CD4-positive, alpha-beta T cell treated with Interleukin-4 for 1 hour (primary cell): ENCODE measurements at regions not wholly inside any gene's neighbourhood (a gene's known extent, or its start where the extent isn't known, plus 50 kb on each side); places are given as distances from the start of the nearest gene placed in this dataset.
A peak's percentile ranks its signal among the peaks of the same experiment; 100 is the strongest.
"Not testable (repeated sequence)": the region's sequence is repeated elsewhere in the genome, so short reads cannot be mapped to it uniquely, and the experiment has no call there.

Experiments used
- DNase-seq, 2 donors: peaks; one replicate each; pipeline ENCODE4 v3.0.0-alpha.2; 2020 to 2022

DNA sequence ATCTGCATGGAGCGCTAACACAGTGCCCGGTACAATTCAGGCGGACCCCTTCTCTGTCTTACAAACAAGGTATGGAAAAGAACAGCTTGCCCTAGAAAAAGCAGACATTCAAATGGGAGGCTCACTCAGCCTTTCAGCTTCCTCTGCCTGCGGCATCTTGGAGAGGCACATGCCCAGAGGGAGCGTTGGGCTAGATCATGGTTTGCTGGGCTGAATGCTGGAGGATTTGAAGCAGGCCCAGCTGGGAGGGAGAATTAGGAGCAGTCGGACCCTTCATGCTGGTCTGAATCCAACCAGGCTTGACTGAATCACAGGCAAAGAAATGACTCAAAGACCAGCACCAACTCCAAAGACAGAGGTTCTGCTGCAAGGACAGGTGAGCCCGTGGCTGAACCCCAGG lies 286.7 kb upstream of the FRG1 start:
- DNase-seq = not testable (repeated sequence)

DNA sequence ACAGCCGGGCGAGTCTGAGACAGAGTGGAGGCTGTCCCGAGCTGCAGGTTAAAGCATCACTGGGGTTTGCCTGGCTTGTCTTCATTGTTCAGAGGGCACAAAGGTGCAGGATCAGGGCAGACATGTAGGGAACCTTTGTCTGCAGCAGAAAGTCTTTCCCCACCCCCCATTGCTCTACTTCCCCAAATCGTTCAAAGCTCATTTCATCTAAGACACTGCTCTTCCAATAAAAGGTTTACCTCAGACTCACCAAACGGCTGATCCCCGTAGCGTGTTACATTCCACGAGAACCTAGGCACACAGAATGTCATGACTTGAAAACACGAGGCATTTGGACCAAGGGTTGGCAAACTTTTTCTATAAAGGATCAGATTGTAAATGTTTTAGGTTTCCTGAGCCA lies 286.3 kb upstream of the FRG1 start:
- DNase-seq = not testable (repeated sequence)

DNA sequence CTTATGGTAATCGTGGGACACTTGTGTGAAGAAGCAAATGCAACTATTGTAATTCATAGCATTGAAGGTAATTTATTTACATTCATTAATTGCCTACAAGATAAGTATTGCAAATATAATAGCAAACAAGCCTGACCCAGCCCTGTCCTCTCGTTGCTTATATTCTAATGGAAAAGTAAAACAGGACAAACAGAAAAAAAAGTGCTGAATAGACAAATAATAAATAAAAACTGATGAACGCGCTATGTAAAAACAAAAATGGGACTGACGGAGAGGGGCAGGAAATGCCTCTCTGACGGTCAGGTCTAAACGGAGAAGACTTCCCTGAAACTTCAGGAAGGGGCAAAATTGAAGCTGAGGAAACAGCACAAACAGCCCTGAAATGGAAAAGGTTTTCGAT lies 284.9 kb upstream of the FRG1 start:
- DNase-seq = not testable (repeated sequence)

DNA sequence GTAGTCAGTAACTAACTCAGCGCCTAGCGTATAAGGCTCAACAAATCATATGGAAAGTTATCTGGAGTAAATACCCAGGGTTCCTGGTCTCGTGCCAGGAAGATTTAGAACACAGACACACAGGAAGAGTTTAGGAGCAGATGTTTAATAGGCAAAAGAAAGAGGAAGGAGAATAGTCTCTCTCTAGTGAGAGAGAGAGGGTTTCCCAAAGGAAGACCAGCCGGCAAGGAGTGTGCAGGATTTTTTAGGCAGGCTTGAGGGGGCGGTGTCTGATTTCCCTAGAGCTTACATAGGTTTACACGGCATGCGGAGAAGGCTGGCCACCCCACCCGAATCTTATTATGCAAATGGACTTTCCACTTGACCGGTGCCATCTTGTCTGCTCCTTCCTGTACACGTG lies 284.0 kb upstream of the FRG1 start:
- no peak for DNase-seq

DNA sequence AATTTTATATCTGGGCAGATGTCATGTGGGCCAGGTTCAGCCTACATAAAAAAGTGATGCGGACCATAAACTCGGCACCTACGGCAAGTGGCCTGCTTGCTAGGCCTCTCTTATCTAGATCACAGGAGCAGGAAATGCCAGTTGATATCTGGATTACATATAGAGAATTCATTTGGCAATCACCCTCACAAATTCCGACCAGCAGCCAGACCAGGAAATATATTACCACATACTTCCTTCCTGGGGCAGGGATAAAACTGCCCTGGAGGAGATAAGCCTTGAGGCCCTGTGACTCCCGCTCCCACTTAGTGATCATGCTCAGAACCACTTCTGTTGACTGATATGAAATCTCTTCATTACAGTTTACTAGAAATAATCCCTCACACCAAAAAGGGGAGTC lies 282.4 kb upstream of the FRG1 start:
- DNase-seq = not testable (repeated sequence)

DNA sequence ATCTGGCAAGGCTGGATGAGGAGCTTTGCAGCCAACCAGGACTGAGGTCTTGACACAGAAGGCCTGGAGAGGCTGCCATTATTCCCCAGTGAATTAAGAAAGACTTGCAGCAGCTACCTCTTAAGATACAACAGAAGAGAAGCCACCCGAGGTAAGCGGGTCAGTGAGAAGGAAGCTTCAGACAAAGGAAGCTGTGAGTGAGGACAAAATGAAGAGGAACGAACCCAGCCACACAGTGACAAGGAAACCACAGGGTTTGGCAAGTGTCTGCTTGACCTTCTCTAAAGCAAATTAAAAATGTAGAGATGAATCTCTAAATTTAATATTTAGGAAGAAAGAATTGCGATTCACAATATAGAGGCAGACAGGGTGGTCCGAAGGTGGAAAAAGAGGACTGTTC lies 281.8 kb upstream of the FRG1 start:
- DNase-seq = peak in 1 of 2 donors; percentile 43

DNA sequence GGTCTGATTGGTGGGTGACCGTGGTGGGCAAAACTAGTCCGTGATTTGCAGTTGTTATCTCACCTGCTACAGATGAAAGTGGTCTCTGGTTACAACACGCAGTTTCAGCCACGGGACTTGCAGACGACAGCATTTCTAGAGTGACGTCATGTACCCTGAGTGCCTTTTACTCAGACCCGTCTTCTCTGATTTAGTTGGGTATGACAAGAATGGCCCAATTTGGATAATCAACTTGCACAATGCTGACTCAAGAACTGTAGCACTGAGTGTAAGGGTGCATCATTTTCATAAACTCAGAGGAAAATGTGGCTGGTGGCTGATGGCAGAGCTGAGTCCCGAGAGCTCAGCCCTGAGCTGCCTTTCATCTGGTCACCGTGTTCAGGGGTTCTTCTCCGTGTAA lies 281.4 kb upstream of the FRG1 start:
- DNase-seq = peak in 1 of 2 donors; percentile 60

DNA sequence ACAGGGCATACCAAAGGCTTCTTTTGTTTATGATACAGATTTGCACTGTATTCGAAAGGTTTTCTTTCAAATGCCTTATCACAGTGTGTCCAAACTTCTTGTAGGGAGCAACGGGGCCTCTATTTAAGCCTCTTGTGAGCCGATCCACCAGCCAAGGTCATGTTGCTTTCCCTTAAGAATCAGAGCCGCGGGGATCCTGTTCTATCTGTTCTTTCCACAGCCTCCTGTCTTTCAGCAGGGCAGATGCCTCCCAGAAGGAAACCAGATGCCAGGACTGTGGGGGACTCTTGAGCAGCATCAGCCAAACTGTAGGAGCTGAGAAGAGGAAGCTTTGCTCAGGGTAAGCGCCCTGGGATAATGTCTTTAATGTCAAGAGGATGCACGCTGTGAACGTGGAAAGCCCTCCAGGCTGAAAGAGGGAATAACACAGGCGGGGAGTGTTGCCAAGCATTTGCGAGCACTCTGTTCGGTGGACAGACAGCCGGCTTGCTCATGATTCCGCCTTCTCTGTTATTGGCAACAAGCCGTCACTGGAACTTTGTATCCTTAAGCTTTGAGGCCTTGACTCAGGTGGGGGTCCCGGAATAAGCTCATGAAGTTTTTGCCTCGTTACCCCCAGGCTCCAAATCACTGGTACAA lies 279.8 kb upstream of the FRG1 start:
- no peak for DNase-seq

DNA sequence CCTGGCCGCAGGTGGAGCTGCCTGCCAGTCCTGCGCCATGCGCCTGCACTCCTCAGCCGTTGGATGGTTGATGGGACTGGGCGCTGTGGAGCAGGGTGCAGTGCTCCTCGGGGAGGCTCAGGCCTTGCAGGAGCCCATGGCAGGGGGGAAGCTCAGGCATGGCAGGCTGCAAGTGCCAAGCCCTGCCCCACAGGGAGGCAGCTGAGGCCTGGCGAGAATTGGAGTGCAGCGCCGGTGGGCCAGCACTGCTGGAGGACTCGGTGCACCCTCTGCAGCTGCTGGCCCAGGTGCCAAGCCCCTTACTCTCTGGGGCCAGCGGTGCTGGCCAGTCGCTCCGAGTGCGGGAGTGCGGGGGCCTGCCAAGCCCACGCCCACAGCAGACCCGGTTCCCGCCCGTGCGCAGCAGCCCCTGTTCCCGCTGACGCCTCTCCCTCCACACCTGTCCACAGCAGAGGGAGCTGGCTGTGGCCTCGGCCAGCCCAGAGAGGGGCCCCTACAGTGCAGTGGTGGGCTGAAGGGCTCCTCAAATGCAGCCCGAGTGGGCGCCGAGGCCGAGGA lies 275.9 kb upstream of the FRG1 start:
- no peak for DNase-seq

DNA sequence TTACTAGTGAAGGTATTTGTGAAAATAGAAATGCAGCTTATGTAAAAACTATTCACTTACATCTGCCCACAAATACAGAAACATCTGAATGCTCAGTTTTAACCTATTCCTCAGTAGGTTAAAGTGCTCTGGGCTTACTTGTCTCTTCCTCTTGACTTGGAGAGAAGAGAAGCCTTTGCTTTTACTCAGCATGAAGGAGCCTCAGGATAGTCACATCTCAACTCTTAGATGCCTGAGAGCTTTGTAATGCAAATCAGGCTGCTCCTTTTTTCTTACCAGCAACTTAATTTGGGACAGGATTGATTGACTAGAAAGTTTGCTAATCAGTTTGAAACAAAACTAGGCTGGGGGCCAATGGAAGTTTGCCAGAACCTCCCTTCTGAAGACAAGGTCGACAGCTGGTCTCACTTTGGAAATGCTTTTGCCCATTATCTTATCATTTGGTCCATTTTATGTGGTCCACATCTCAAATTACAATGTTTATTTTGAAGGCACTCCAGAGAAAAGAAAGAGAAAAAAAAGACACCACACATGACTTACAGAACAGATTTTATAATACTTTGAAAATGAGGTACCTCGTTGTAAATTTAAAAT lies 274.9 kb upstream of the FRG1 start:
- DNase-seq = not testable (repeated sequence)

DNA sequence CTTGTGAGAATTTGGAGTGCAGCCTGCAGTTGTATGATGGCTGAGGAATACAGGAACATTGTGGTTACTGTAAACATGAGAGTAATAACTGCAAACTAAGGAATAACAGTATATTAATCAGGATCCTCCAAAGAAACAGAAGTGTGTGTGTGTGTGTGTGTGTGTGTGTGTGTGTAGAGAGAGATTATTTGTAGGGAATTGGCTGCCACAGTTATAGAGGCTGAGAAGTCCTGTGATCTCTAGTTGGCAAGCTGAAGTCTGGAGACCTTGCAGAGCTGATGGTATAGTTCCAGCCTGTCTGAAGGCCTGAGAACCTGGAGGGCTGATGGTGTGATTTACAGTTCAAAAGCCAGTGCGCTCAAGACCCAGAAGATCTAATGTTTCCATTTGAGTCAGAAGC lies 273.3 kb upstream of the FRG1 start:
- DNase-seq = not testable (repeated sequence)

DNA sequence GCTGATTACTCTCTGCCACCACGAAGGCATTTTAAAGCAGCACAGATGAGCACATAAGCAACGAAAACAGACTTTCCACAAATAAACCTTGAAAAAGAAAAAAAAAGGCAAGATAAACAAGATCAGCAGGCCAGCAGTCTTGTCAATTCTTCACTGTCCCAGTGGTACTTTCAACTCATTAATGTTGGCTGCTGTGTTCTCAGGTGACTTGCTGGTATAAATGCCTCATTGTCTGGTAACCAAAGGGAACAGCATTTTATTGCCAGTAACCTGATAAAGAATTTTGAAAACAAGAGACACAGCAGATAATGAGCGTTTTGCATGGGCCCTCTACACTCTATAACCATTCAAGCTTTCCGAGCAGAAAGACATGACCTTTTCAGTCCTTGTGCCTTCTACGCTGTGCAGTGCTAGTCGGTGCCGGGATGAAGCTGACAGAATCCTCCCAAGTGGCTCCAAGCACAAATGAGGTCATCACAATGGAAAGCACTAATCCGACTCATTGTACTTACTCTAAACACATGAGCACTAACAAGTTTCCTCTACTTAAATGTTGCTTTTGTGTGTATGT lies 242.9 kb upstream of the FRG1 start:
- DNase-seq = not testable (repeated sequence)

DNA sequence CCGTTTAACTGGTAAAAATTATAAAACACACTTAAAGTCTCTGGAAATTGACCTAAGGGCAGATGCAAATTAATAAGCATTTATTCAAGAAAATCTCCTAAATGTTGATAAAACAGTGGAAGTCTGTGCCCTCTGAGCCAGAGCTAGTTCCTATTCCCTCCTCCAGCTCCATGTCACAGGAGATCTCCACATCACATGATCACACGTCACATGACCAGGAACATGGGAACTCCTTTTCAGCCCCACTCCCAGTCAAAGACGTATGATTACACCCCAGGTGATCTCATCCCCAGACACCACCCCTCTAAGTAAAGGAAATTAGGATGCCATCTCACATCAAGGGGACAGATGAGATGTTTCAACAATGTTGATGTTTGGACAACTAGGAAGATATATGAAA lies 237.7 kb upstream of the FRG1 start:
- not testable (repeated sequence) for DNase-seq

DNA sequence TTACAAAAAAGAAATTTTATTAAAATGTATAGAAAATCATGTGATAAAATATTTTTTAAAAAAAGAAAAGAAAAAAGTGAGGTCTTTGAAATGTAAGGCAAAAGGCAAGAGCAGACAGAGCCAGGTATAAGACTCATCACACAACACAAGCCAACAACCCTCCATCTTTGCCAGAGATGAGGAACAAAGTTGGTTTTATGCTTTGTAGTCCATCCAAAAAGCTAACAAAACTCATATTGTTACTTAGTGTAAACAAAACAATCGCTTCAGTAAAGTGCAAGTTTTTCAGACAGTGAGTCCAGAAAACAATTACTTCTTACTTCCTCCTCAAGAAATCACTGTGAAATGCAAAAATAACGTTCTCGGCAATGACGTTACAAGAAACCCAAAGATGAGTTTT lies 233.9 kb upstream of the FRG1 start:
- DNase-seq = not testable (repeated sequence)

DNA sequence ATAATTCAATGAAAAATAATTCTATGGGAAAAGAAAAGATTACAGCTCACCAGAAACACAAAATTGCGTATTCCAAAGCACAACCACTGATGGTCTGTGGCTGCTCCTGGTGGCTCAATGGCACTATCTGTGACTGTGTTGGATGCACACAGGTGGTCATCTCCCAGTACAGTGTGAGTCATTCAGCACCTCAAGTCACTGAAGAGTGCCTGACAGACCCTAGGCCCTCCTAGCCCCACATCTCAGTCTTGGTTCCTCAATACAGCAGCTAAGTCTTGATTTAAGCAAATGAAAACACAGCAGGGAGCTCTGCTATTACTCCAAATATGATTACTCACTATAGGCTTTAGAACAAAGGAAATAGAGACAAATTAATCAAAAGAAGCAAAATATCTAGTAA lies 233.4 kb upstream of the FRG1 start:
- not testable (repeated sequence) for DNase-seq

DNA sequence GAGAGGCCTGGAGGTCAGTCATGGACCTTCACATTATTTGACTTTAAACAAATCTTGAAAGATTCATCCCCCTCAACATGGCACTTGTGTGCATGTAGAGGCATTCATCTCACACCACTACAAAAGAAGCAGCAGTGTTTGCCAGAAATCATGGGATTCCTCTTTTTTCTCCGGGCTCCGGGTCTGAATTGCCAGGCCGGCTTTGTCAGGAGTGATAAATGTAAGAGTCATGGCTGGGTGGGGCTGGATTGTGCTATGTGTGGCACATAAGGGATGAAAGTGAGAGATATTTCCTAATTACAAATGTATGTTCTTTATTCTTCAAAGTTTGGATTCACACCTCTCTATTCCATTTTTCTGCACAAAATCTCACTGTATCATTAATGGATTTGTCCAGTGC lies 228.7 kb upstream of the FRG1 start:
- DNase-seq = not testable (repeated sequence)

DNA sequence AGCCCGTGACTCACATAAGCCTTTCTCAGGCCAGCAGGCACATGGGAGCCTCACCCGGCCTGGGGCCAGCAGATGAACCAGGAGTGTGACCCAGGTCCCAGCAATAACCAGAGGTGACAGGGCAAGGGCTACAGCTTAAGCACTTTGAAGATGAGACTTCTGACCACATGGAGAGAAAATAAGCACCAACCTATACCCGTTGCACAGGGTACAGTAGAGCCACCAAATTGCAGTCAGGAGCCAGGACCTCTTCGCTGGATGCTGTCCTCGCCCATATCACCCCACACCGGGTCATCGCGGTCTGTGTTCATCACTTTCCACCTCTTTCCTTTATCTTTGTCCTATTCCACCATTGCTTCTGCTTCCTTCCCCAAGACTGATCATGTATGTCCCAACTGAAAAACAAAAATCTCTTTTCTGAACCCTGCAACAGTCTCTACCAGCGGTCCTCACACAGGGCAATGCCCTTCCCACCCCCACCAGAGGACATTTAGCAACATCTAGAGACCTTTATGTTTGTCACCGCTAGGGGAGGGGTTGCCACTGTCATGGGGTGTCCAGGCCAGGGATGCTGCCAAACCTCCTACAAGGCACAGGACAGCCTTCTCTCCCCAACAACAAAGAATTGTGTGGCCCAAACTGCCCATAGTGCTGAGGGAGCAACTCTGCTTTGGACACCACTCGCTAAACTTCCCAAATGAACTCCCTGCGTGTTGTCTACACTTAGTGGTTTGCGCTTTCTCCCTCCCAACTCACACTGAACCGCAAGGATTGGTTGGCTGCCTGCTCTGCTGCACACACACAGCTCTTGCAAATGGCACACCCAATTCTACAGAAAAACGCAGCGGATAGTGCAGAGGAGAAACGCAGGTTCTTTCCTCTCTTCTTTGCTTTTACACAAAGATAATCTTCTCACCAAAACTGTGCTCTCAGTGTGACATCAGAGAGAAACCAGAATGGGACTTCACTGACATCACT lies 219.4 kb upstream of the FRG1 start:
- not testable (repeated sequence) for DNase-seq

DNA sequence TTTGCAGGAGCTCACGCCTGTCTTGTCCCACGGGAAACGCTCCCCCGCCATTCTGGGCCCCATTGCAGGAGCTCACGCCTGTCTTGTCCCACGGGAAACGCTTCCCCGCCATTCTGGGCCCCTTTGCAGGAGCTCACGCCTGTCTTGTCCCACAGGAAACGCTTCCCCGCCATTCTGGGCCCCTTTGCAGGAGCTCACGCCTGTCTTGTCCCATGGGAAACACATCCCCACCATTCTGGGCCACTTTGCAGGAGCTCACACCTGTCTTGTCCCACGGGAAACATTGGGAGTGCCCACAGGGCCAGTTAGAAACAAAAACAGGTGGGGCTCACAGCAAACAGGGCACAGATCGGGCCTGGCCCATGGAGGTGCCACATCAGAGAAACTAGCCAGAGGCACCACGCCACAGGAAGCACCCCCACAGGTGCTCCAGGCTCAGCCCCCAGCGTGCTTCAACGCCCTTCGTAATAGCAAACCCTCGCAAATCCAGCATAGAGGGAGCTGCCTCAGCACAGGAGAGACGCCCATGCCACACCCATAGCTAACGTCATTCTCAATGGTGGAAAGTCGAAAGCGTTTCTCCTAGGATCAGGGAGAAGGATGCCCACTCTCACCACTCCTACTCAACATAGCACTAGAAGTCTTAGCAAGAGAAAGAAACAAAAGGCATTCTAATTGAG lies 218.2 kb upstream of the FRG1 start:
- not testable (repeated sequence) for DNase-seq

DNA sequence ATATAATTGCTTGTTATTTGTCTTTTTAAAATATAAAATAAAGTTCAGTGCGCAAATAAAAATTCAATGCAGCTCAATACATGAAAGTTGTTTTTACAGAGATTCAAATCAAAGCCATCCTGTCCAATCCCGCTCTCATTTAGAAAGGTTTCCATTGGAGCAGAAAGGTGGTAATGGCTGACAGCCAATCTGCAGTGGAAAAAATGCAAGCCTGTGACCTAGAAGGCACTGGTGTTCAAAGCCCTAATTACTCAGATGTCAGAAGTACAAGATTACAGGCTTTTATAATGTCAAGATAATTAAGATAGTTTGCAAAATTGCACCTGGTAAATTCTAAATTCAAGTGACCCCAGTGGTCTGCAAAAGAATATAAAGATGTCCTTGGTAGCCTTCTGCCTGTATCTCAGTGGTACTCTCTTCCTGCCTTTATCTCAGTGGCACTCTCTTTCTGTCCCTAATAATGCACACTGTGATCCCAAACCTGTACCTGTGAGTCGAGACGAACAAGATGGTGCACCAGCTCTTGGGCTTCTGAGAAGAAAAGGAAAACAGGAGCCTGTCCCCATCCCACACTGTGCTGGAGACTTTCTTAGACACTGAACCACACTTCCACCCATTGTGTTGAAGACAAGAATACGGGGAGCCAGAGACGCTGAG lies 212.6 kb upstream of the FRG1 start:
- not testable (repeated sequence) for DNase-seq

DNA sequence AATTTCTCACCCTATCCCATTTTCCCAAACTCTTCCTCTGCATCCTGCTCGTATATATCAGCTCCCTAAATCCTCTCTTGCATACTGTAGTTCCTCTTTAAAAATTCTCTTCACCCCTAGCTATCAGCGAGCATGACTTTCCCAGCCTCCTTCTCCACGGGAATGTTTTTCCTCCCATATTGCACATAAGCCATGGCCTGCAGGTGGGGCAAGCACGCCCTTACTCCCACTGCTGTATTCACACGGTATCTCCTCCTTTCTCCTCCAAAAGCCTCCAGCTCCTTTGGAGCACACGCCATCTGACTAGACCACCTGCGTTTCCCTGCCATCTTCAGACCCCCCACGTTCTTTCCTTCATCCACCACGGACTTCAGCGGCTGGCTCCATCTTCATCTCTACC lies 208.7 kb upstream of the FRG1 start:
- DNase-seq = not testable (repeated sequence)

DNA sequence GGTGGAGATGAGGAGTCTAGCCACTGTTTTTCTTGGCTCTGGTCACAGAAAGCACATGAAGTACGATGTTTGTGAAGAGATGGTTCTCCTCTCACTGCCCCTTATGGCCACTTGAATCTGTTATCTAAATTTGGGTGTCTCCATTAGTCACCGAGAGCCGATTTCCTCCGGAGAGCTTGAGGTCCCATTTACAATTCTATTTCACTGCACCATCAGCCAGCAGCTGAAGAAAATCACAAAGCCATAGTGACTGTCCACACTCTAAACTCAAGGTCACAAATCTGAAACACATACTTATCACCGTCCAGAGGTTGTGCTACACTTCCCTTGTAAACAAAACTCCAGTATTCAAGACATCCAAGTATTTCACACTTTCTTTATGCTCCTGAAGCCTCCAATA lies 207.2 kb upstream of the FRG1 start:
- not testable (repeated sequence) for DNase-seq
